SK-N-SH treated with all-trans-retinoic acid at 6 μM for 48 hours (cell line): ENCODE measurements at regions not wholly inside any gene's neighbourhood (a gene's known extent, or its start where the extent isn't known, plus 50 kb on each side); places are given as distances from the start of the nearest gene placed in this dataset.

Experiments
- BACH2 ChIP-seq: fragments of 250-450 bp; sonication (Bioruptor Pico); IDR thresholded peaks from 2 replicates; pipeline ENCODE4 v1.9.0; 2021; ENCODE audit warnings: mild to moderate bottlenecking, borderline replicate concordance
- CREB5 ChIP-seq: fragments of 250-450 bp; sonication (Bioruptor Pico); IDR thresholded peaks from 2 replicates; pipeline ENCODE4 v1.5.1; 2020; ENCODE audit warnings: low read depth, mild to moderate bottlenecking, moderate library complexity
- CSDC2 ChIP-seq: fragments of 250-450 bp; sonication (Bioruptor Pico); IDR thresholded peaks from 2 replicates; pipeline ENCODE4 v1.5.0; 2020; ENCODE audit warnings: mild to moderate bottlenecking, moderate library complexity
- ESRRG ChIP-seq: fragments of 250-450 bp; sonication (Bioruptor Pico); IDR thresholded peaks from 2 replicates; pipeline ENCODE4 v1.6.1; 2021; ENCODE audit warnings: mild to moderate bottlenecking
- PPARA ChIP-seq: fragments of 250-450 bp; sonication (Bioruptor Pico); IDR thresholded peaks from 2 replicates; pipeline ENCODE4 v1.5.0; 2020; ENCODE audit warnings: mild to moderate bottlenecking, borderline replicate concordance
- RARB ChIP-seq: fragments of 250-450 bp; sonication (Bioruptor Pico); IDR thresholded peaks from 2 replicates; pipeline ENCODE4 v1.8.0; 2021; ENCODE audit warnings: mild to moderate bottlenecking, moderate library complexity
- SNAI2 ChIP-seq: fragments of 250-450 bp; sonication (Bioruptor Pico); IDR thresholded peaks from 2 replicates; pipeline ENCODE4 v1.5.0; 2020; ENCODE audit warnings: mild to moderate bottlenecking, moderate library complexity
- TCF4 ChIP-seq: fragments of 250-450 bp; sonication (Bioruptor Pico); IDR thresholded peaks from 2 replicates; pipeline ENCODE4 v1.8.0; 2021; ENCODE audit warnings: mild to moderate bottlenecking, moderate library complexity, borderline replicate concordance
- TOX ChIP-seq: fragments of 250-450 bp; sonication (Bioruptor Pico); IDR thresholded peaks from 2 replicates; pipeline ENCODE4 v1.8.0; 2021; ENCODE audit warnings: mild to moderate bottlenecking, moderate library complexity, borderline replicate concordance
- ZC3H10 ChIP-seq: fragments of 250-450 bp; sonication (Bioruptor Pico); IDR thresholded peaks from 2 replicates; pipeline ENCODE4 v1.5.1; 2021; ENCODE audit warnings: mild to moderate bottlenecking, moderate library complexity
- ZFP3 ChIP-seq: fragments of 250-450 bp; sonication (Bioruptor Pico); IDR thresholded peaks from 2 replicates; pipeline ENCODE4 v1.5.0; 2020; ENCODE audit warnings: mild to moderate bottlenecking, moderate library complexity
- ZNF70 ChIP-seq: fragments of 450-650 bp; formaldehyde crosslinking; IDR thresholded peaks from 2 replicates; pipeline ENCODE4 v1.5.0; 2020; ENCODE audit warnings: mild to moderate bottlenecking, moderate library complexity
- ZNF8 ChIP-seq: fragments of 450-650 bp; formaldehyde crosslinking; IDR thresholded peaks from 2 replicates; pipeline ENCODE4 v1.5.0; 2020; ENCODE audit warnings: mild to moderate bottlenecking, moderate library complexity
- TF ChIP-seq, protein P1 (sequence below): fragments of 250-450 bp; sonication (Bioruptor Pico); IDR thresholded peaks from 2 replicates; pipeline ENCODE4 v1.5.0; 2020; ENCODE audit warnings: mild to moderate bottlenecking, moderate library complexity

GRCh38 chr1:114336360-114336759 is 174.6 kb downstream of the TRIM33 start:
- no peak for TF ChIP-seq TOX (CRISPR knock-in tag)
- no peak for TF ChIP-seq ZFP3 (CRISPR knock-in tag)
- TF ChIP-seq RARB (CRISPR knock-in tag) = no peak
- no peak for TF ChIP-seq ESRRG
- no peak for TF ChIP-seq ZNF70
- TF ChIP-seq ZC3H10 (CRISPR knock-in tag) = no peak
- no peak for TF ChIP-seq CSDC2
- no peak for TF ChIP-seq SNAI2 (CRISPR knock-in tag)
- TF ChIP-seq BACH2 = no peak
- no peak for TF ChIP-seq CREB5 (CRISPR knock-in tag)
- TF ChIP-seq PPARA (CRISPR knock-in tag) = no peak
- TF ChIP-seq, protein P1, sequence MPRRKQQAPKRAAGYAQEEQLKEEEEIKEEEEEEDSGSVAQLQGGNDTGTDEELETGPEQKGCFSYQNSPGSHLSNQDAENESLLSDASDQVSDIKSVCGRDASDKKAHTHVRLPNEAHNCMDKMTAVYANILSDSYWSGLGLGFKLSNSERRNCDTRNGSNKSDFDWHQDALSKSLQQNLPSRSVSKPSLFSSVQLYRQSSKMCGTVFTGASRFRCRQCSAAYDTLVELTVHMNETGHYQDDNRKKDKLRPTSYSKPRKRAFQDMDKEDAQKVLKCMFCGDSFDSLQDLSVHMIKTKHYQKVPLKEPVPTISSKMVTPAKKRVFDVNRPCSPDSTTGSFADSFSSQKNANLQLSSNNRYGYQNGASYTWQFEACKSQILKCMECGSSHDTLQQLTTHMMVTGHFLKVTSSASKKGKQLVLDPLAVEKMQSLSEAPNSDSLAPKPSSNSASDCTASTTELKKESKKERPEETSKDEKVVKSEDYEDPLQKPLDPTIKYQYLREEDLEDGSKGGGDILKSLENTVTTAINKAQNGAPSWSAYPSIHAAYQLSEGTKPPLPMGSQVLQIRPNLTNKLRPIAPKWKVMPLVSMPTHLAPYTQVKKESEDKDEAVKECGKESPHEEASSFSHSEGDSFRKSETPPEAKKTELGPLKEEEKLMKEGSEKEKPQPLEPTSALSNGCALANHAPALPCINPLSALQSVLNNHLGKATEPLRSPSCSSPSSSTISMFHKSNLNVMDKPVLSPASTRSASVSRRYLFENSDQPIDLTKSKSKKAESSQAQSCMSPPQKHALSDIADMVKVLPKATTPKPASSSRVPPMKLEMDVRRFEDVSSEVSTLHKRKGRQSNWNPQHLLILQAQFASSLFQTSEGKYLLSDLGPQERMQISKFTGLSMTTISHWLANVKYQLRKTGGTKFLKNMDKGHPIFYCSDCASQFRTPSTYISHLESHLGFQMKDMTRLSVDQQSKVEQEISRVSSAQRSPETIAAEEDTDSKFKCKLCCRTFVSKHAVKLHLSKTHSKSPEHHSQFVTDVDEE (CRISPR knock-in tag) = no peak
- TF ChIP-seq ZNF8 (CRISPR knock-in tag) = no peak
- TF ChIP-seq TCF4 (CRISPR knock-in tag) = no peak
